Keratinocyte (primary cell): ENCODE measurements at regions not wholly inside any gene's neighbourhood (a gene's known extent, or its start where the extent isn't known, plus 50 kb on each side); places are given as distances from the start of the nearest gene placed in this dataset.

Experiments used
- DNase-seq: peaks from one replicate; pipeline ENCODE4 v3.0.0-alpha.2; 2011; ENCODE audit warnings: low read depth, missing footprints, low spot score
- FAIRE-seq: peaks from 2 replicates; lab custom pipeline; 2011; peaks lifted over from hg19 to GRCh38; lab: Jason Lieb, UNC
- H2AFZ ChIP-seq: 2 replicates; pipeline ENCODE4 v1.6.0; 2012; ENCODE audit warnings: low read length, control low read depth, inconsistent platforms; ENCODE audit not compliant: control insufficient read depth
- H3K27ac ChIP-seq: 2 replicates; pipeline ENCODE4 v1.5.1; 2011; ENCODE audit warnings: low read length; ENCODE audit not compliant: control insufficient read depth, insufficient read depth
- H3K27me3 ChIP-seq: 3 replicates; pipeline ENCODE4 v1.6.0; 2011; ENCODE audit warnings: low read length; ENCODE audit not compliant: control insufficient read depth, insufficient read depth; ENCODE audit errors: extremely low read depth
- H3K36me3 ChIP-seq, 2 experiments: 2 replicates in 1 of 2; 3 replicates in 1 of 2; pipeline ENCODE4 v1.5.1; 2011; ENCODE audit warnings: low read length in 2 of 2, mild to moderate bottlenecking in 1 of 2; ENCODE audit not compliant: control insufficient read depth in 2 of 2, insufficient read depth in 2 of 2; ENCODE audit errors: extremely low read depth in 1 of 2
- H3K4me1 ChIP-seq: 3 replicates; pipeline ENCODE4 v1.5.1; 2011; ENCODE audit warnings: low read length; ENCODE audit not compliant: control insufficient read depth, insufficient read depth; ENCODE audit errors: extremely low read depth
- H3K4me2 ChIP-seq: 3 replicates; pipeline ENCODE4 v1.6.0; 2011; ENCODE audit warnings: low read depth, low read length; ENCODE audit not compliant: control insufficient read depth, insufficient read depth; ENCODE audit errors: extremely low read depth
- H3K4me3 ChIP-seq, 3 experiments: fragments of 200-600 bp in 1 of 3; sonication (generic) in 1 of 3; 2 replicates in 2 of 3; 3 replicates in 1 of 3; pipeline ENCODE4 v1.5.1; 2011 to 2016; ENCODE audit warnings: low read length in 3 of 3, mild to moderate bottlenecking in 3 of 3, control low read depth in 2 of 3, inconsistent platforms in 1 of 3, low read depth in 1 of 3, mixed read lengths in 1 of 3, mixed run types in 1 of 3, moderate library complexity in 1 of 3; ENCODE audit not compliant: control insufficient read depth in 2 of 3, insufficient read depth in 2 of 3; ENCODE audit errors: extremely low read depth in 1 of 3
- H3K79me2 ChIP-seq: 2 replicates; pipeline ENCODE4 v1.6.0; 2012; ENCODE audit warnings: low read length; ENCODE audit not compliant: control insufficient read depth, insufficient read depth
- H3K9ac ChIP-seq: 3 replicates; pipeline ENCODE4 v1.6.0; 2011; ENCODE audit warnings: low read length; ENCODE audit not compliant: control insufficient read depth, insufficient read depth; ENCODE audit errors: extremely low read depth
- H3K9me1 ChIP-seq: 3 replicates; pipeline ENCODE4 v1.6.0; 2011; ENCODE audit warnings: low read length; ENCODE audit not compliant: control insufficient read depth, insufficient read depth; ENCODE audit errors: extremely low read depth
- H3K9me3 ChIP-seq: 2 replicates; pipeline ENCODE4 v1.5.1; 2012; ENCODE audit warnings: low read depth, low read length; ENCODE audit not compliant: control insufficient read depth
- H4K20me1 ChIP-seq: 3 replicates; pipeline ENCODE4 v1.6.0; 2011; ENCODE audit warnings: low read length; ENCODE audit not compliant: control insufficient read depth, insufficient read depth; ENCODE audit errors: extremely low read depth
- CTCF ChIP-seq, 3 experiments: IDR thresholded peaks in 1 of 3; conservative IDR thresholded peaks in 1 of 3; optimal IDR thresholded peaks in 1 of 3; 2 replicates in 2 of 3; 3 replicates in 1 of 3; pipeline versions ENCODE3 to v1.5.1; 2011; ENCODE audit warnings: low read length in 3 of 3, mild to moderate bottlenecking in 3 of 3, moderate library complexity in 2 of 3, control low read depth in 1 of 3, inconsistent platforms in 1 of 3; ENCODE audit not compliant: insufficient read depth in 2 of 3; ENCODE audit errors: extremely low read depth in 1 of 3
- EZH2 ChIP-seq: IDR thresholded peaks from one replicate; pipeline ENCODE4 v1.6.1; 2012; ENCODE audit warnings: inconsistent platforms, mild to moderate bottlenecking, low read length, moderate library complexity
- dilution Hi-C: fragments of 300-500 bp; cut with MboI; formaldehyde crosslinking; loops from one replicate; pipeline ENCODE4 v1.7.0; 2020; ENCODE audit warnings: low sequenced_read_pairs; ENCODE audit not compliant: extremely low pct_ligation_motif_present

GRCh38 chr18:26729008-26729407 is 136.5 kb downstream of the AQP4 start:
- H3K9ac ChIP-seq: no peak overlapping the region
- H2AFZ ChIP-seq: no peak overlapping the region
- no peaks in the 10 kb centered on the region for H4K20me1 ChIP-seq
- H3K79me2 ChIP-seq: no peaks in the 10 kb centered on the region
- no peak for FAIRE-seq
- no peaks in the 10 kb centered on the region for H3K36me3 ChIP-seq
- no peaks in the 10 kb centered on the region for H3K9me3 ChIP-seq
- H3K27me3 ChIP-seq: no peaks in the 10 kb centered on the region
- peaks cover 3% of the 10 kb centered on the region for H3K4me1 ChIP-seq
- no peaks in the 10 kb centered on the region for H3K9me1 ChIP-seq
- no peak overlapping the region for H3K27ac ChIP-seq
- TF ChIP-seq CTCF (optimal IDR thresholded peaks at IDR 0.05 in 1 of 3, IDR thresholded peaks at IDR 0.05 in 1 of 3, conservative IDR thresholded peaks at IDR 0.05 in 1 of 3; ENCODE audit: extremely low read depth in 1 of 3, insufficient read depth in 2 of 3, low read length in 3 of 3): no peak
- TF ChIP-seq EZH2: no peak
- no peak overlapping the region for H3K4me3 ChIP-seq
- no peak for DNase-seq
- dilution Hi-C loops: no loop called here
- H3K4me2 ChIP-seq: no peak overlapping the region

GRCh38 chr18:26723981-26724380 is 141.5 kb downstream of the AQP4 start:
- dilution Hi-C loops: no loop called here
- Histone ChIP-seq H3K27ac (no peak overlapping the region), H3K4me2 (no peak overlapping the region), H4K20me1 (no peaks in the 10 kb centered on the region), H3K4me1 (peaks cover 3% of the 10 kb centered on the region), H3K27me3 (no peaks in the 10 kb centered on the region), H3K9me1 (no peaks in the 10 kb centered on the region), H3K79me2 (no peaks in the 10 kb centered on the region), H3K9ac (no peak overlapping the region), H3K9me3 (no peaks in the 10 kb centered on the region), H2AFZ (no peak overlapping the region), H3K4me3 (no peak overlapping the region), H3K36me3 (no peaks in the 10 kb centered on the region)
- DNase-seq (no peak), FAIRE-seq (no peak)
- TF ChIP-seq CTCF (optimal IDR thresholded peaks at IDR 0.05 in 1 of 3, IDR thresholded peaks at IDR 0.05 in 1 of 3, conservative IDR thresholded peaks at IDR 0.05 in 1 of 3; ENCODE audit: extremely low read depth in 1 of 3, insufficient read depth in 2 of 3, low read length in 3 of 3) (no peak), EZH2 (no peak)
